Ureter (tissue), 1 donor: ENCODE measurements at regions not wholly inside any gene's neighbourhood (a gene's known extent, or its start where the extent isn't known, plus 50 kb on each side); places are given as distances from the start of the nearest gene placed in this dataset.
"Not testable (repeated sequence)": the region's sequence is repeated elsewhere in the genome, so short reads cannot be mapped to it uniquely, and the experiment has no call there.

Experiments used
- DNase-seq: peaks from one replicate; pipeline ENCODE4 v3.0.0-alpha.2; 2020; ENCODE audit warnings: low spot score
- donor health status: DM: yes; HTN: yes; CAD: no.

- no peak for DNase-seq
Measured at GRCh38 chr1:104019675-104020049, 270.0 kb downstream of the AMY1C start.

DNA sequence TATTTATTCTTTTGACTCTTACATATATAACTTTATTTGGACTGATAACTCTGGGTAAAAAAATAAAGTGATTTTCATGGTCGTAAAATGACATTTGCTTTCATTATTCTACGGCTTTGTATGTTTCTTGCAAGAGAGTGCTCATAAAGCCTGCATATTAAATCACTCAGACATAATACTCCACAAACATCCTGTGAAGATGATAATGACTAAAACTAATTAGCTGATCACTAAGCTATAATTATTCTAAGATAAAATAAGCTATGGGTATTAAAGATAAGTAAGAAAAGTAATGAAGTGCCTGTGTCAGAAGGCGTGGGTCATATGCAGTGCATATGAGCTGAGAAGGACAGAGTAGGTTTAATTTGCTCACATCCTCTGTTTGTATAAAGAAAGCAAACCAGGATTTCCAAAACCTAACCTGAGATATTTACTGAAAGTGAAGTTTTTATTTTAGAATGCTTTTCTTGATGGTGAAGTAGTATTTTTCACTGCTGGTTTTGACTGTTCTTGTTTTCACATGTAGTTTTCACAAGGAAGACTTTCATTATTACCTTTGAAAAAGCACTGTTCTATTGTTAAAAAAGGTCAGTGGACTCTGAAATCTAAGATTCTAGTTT lies 278.8 kb downstream of the AMY1C start:
- no peak for DNase-seq

GRCh38 chr1:104029456-104029970 lies 279.8 kb downstream of the AMY1C start:
- DNase-seq, result no peak

DNA sequence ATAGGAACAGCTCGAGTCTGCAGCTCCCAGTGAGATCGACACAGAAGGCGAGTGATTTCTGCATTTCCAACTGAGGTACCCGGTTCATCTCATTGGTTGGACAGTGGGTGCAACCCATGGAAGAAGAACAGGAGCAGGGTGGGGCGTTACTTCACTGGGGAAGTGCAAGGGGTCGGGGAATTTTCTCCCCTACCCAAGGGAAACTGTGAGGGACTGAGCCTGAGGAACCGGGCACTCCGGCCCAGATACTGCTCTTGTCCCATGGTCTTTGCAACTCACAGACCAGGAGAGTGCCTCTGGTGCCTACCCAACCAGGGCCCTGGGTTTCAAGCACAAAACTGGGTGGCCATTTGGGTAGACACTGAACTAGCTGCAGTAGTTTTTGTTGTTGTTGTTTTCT lies 307.1 kb downstream of the AMY1C start:
- DNase-seq, result no peak

DNA sequence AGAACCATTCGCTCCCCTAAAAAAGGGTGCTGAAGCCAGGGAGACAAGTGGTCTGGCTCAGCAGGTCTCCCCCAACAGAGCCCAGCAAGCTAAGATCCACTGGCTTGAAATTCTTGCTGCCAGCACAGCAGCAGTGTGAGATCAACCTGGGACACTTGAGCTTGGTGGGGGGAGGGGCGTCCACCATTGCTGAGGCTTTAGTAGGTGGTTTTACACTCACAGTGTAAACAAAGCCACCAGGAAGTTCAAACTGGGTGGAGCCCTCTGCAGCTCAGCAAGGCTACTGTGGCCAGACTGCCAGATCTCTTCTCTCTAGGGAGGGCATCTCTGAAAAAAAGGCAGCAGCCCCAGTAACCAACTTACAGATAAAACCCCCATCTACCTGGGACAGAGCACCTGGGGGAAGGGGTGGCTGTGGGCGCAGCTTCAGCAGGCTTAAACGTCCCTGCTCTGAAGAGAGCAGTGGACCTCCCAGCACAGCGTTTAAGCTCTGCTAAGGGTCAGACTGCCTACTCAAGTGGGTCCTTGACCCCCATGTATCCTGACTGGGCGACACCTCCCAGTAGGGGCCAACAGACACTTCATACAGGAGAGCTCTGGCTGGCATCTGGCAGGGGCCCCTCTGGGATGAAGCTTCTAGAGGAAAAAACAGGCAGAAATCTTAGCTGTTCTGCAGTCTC lies 307.7 kb downstream of the AMY1C start:
- not testable (repeated sequence) for DNase-seq

DNA sequence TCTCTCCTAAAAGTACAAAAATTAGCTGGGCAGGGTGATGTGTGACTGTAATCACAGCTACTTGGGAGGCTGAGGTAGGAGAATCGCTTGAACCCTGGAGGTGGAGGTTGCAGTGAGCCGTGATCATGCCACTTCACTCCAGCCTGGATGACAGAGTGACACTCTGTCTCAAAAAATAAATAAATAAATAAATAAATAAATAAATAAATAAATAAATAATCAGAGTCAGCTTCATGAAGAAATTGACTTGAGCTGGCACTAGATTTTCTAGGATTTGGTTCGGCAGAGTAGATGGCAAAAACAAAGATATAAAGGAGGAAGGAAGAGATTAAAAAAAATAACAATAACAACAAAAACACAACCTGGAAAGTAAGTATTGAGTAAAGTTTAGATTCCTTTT lies 311.9 kb downstream of the AMY1C start:
- not testable (repeated sequence) for DNase-seq

DNA sequence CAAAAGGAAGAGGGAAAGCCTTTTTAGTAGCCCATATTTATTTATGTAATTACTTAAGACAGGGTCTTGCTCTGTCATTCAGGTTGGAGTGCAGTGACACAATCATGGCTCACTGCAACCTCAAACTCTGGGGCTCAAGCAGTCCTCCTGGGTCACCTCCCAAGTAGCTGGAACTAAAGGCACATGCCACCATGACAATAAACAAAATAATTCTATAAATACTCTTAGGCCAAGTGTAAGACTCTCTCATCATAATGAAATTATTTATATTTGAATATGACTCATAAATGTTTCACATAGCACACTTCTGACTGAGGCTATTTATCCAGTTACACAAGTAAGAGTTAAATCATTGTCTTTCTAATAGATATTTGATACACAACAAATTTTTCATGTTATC lies 314.7 kb downstream of the AMY1C start:
- no peak for DNase-seq

DNA sequence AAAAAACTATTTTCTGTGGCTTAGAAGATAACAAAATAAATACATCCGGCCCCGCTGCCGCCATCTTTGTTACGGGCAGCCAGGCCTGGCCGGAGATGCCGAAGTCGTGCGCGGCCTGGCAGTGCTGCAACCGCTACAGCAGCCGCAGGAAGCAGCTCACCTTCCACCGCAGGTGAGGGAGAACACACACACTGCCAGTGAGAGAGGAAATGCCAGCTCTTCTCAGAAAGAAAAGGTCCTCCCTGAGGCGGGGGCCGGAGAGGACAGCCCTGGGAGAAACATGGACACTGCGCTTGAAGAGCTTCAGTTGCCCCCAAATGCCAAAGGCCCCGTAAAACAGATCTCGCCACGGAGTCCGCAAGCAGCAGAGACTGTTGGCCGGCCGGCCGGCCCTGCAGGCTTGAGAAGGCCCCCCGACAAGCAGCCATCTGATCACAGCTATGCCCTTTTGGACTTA lies 323.2 kb downstream of the AMY1C start:
- DNase-seq, result no peak

DNA sequence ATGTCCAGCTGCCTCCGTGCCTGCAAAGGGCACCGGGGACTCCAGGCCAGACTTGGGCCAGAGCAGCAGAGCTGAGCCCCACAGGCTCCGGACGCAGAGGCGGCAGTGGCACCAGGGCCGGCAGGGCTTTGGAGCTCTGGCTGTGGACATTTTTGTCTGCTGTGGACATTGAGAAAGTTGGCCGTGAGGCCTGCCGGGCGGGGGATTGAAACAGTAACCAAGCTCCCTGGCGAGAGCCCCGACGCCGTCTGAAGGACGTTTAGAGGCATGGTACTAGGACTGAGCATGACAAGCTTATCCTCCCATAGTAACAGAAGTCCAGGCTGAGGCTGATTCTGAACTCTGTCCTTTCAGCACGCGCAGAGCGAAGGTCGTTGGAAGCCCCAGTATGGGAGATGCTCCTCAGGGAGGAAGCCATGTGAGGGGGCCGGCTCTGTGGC lies 323.8 kb downstream of the AMY1C start:
- DNase-seq, result no peak

DNA sequence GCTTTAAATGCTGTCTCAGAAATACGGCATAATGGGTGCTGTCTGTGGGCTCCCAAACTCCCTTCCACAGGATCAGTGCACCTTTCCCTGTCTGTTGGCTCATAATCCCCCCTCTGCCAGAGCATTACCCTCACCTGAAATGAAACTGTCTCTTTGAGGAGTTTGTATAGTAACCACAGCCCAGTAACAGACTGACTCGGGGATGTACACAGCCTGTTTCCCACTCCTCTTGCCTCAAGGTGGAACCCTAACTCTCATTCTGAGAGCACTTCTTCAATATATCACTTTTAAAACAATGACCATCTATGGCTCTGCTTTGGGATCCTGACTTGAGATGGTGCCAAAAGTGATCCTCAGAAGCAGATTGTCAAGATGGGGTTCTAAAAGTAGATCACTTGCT lies 332.5 kb downstream of the AMY1C start:
- no peak for DNase-seq

DNA sequence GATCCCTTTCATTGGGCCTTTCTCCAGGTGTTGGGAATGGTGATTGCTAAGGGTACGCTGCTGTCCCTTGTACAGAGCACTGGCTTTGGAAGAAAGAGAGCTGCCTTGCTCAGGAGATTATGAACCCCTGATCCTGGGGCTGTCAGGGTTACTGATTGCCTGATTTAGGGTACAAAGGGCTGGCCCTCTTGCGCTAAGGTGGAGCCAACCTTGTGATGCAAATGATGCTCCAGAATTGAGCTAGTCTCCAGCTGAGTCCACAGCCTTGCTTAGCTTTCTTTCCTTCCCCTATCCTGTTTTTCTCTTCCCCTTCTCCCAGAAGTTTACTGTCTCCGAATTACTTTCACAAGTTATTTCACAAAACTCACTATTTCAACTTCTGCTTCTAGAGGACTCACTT lies 334.7 kb downstream of the AMY1C start:
- no peak for DNase-seq

GRCh38 chr1:104092698-104093097 lies 343.0 kb downstream of the AMY1C start:
- DNase-seq, result no peak

- DNase-seq, result no peak
Measured at GRCh38 chr1:104098837-104099236, 349.1 kb downstream of the AMY1C start.

DNA sequence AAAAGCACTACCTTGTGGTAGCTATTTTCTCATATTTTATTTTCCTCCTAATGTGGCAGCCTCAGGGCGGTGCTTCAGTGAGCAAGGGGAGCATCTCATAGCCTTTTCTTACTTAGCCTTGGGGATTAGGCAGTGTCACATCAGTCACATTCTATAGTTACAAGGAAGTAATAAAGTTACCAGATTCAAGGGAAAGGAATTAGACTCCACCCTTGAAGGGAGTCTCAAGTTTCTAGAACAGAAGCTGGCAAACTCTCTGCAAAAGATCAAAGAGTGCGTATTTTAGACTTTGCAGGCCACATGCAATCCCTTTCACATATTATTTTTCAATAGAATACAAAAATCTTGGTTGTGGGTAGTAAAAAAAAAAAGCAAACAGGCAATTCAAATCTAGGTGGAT lies 350.4 kb downstream of the AMY1C start:
- no peak for DNase-seq

DNA sequence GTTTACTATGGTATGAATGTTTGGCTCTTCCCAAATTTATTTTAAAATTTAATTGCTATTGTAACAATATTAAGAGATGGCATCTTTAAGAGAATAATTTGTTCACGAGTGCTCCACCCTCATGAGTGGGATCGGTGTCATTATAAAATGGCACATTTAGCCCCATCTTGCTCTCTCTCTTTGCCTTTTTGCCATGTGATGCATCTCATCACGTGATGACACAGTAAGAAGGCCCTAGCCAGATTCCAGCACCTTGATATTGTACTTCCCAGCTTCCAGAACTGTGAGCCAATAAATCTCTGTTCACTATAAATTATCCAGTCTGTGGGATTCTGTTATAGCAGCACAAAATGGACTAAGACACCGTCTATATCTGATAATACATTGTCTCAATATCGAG lies 355.8 kb downstream of the AMY1C start:
- DNase-seq, result no peak

DNA sequence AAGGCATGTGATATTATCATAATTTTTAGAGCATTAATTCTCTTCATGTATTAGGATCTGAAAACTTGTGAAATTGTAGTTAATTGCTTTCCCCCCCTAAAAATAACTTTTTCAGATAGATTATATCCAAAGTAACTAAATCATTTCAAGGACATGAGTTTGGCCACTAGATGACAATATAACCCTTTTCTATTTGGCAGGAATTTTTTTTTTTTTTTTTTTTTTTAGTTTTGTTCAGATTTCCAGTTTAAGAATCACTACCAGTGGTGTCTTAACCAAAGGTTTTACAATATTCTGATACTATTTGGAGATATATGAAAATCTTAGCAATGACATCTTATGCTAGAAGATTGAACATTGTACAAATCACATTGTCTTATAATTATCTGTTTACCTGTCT lies 370.8 kb downstream of the AMY1C start:
- DNase-seq, result no peak

DNA sequence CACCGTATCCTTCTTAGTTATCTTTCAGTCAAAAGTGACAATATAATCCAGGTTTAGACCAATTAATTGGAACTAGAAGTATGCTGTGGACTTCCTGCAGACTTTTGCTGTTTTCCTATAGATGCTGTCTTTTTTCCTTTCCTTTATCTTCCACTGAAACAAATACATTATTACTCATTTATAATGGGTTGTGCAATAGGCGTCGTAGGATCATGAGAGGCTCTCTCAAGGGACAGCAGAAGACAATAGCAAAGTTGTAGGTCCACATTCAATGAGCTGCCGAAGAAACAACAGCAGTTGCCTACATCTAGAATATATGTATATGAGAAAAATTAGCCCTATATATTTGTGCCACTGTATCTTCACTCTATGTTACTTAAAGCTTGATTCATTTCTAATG lies 371.6 kb downstream of the AMY1C start:
- DNase-seq, result no peak

DNA sequence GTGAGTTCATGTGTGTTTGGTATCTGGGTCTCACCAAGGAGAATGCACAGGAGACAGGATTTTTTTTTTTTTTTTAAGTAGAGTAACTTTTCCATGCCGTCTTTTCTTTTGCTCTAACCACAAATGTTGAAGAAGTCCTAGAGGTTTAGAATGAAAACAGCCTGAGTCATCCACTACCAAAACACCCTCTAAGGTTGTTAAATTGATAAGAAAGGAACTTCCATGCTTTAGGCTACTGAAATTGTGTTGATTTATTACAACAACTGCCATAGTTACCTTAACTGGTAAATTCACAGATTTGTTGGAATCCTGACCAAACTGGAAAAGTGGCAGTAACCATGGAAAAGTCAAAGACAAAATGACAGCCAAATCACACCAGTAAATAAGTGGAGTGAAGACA lies 375.6 kb downstream of the AMY1C start:
- no peak for DNase-seq

DNA sequence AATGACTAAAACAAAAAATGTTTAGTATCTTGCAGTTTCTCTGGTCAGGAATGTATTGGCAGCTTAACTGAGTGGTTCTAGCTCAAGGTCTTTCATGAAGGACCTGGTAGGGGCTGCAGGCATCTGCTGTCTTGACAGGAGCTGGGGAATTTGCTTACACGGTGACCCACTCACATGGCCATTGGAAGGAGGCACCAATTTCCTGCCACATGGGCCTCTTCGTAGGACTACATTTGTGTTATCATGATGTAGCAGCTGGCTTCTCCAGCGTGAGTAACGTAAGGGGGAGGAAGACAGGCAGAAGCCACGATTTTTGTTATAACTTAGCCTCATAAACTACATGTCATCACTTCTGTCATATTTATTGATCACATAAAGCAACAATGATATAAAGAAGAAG lies 376.3 kb downstream of the AMY1C start:
- DNase-seq, result no peak

GRCh38 chr1:104132382-104132973 lies 382.8 kb downstream of the AMY1C start:
- DNase-seq, result no peak

GRCh38 chr1:104135036-104135435 lies 385.3 kb downstream of the AMY1C start:
- not testable (repeated sequence) for DNase-seq

- no peak for DNase-seq
Measured at GRCh38 chr1:104136621-104137020, 386.9 kb downstream of the AMY1C start.

DNA sequence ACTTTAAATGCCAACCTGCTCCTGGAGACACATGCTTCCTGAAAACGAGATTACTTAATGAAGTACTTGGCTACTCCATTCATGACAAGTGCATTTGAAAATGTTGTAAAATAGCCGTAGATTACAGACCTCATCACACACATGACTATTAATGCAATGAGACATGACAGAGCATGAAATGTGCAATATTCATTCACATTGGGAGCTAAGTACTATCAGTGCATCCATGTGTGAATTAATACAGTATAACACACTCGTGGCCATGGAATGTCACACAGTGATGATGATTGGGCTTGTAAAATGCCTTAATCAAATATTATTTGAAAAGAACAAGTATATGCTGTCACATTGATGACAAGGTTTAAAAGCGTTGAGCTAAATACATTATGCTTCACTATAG lies 407.0 kb downstream of the AMY1C start:
- no peak for DNase-seq
